ENCODE measurements at regions not wholly inside any gene's neighbourhood (a gene's known extent, or its start where the extent isn't known, plus 50 kb on each side); places are given as distances from the start of the nearest gene placed in this dataset.

DNA sequence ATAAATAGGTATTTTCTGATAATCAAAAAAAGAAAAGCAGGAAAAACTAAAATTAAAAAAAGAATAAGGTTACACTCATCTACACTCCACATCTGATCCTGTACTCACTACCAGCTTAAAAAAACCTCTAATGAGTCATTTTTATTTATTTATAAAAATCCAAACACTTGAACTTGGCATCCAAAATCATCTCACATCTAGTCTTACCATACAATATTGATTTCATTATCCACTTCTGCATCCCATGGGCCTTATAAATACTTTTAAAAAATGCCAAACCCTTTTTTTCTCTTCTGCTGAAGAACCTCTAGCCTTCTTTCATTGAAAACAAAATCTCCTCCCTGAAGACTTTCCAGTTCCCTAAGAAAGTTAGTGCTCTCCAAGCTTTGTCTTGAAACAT, 109.7 kb downstream of the TMTC3 start:
- no peak for DNase-seq

DNA sequence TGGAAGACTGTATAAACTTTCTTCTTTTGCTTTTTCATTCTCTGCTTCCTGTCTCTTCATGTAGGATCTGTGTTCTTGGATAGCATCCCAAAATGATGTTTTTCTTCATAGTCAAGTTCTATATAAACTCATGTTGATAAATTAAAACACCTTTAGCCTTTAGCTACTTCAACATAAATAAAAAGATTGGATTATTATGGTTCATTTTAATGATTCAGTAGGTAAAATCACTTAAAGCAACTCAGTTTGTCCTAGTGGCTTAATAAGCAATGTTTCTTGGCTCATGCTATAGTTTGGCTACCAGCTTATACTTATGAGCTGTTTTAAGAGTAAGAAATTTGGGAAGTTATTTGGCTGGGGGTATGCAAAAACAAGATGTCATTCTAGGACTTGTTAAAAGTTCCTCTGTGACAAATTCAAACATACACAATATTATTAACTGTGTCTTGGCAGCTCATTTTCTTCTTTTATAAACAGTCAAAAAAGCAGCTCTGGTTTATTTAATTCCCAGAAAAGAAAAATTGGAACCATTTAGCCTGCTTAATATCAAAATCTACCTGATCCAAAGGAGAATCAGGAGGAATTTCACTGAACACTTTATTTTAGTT, 111.4 kb downstream of the TMTC3 start:
- no peak for DNase-seq

DNA sequence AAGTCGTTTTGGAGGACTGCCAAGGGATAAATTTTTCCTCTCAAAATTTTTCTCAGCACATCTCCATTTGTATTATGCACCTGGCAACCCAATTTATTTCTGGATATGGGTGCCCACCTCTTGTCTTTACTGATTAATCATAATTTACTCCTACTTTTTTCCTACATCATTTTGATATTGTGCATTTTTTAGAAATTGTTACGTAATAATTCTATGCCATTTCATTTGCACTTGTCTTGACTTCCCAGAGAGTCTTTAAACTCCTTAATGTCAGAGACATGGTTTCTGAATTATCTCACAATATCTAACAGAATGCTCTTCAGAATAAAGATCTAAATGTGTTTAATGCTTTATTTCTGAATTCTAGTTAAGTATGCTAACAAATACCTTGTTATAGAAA, 113.1 kb downstream of the TMTC3 start:
- DNase-seq: no peak

DNA sequence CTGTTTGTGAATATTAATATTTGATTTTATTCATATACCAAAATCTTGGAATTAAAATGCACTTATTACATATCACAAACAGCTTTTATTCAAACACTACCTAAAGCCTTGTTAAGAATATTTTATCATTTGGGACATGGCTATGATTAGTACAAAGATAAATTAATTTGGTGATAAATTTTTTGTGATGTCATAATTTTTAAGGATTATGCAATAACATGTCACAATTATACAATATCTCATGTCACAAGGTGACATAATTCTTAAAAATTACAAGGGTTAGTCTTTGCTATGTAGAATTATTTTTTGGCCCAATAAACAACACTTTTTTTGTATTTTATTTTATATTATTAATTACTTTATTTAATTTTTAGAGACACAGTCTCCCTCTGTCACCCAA, 113.7 kb downstream of the TMTC3 start:
- DNase-seq: no peak

DNA sequence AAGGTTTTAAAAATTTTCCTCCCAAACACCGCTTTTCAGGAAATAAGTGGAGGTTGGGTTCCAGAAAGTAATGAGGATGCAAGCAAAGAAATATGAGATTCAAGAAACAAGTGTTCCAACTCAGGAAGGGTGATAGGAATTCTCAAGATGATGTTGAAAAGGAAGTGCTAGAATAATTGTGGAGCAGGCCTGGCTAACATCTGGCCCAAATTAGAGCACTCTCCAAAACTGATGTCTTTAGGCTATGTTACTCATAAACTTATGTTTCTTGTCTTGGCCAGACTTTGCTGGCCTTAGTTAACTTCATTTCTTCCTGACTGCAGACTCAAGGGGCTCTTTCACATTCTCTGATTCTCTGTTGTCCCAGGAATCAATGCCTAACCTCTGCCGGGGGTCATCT, 116.3 kb downstream of the TMTC3 start:
- no peak for DNase-seq

DNA sequence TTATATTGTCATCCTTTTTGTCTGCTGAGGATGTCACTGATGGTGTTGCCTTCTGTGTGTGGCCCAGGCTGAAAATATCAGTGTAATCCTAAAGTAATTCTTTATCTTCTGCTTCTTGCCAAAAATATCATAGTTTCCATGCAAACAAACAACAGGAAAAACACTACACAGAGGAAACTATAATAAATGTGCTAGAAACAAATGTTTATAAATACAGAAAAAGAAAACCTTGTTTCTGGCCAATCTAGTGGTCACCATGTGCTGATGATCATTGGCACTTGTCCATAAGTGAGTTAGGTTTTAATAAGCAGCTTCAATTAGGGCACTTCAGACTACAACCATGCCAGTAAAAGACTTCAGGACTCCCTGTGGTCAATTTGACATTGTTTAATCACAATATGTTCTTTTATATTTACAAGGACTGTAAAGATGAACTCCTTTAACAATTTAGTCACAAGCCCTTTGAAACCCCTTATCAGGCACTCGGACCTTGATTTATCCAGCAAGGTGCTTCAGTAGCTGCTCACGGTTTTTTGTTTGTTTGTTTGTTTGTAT, 124.8 kb downstream of the TMTC3 start:
- DNase-seq: no peak

DNA sequence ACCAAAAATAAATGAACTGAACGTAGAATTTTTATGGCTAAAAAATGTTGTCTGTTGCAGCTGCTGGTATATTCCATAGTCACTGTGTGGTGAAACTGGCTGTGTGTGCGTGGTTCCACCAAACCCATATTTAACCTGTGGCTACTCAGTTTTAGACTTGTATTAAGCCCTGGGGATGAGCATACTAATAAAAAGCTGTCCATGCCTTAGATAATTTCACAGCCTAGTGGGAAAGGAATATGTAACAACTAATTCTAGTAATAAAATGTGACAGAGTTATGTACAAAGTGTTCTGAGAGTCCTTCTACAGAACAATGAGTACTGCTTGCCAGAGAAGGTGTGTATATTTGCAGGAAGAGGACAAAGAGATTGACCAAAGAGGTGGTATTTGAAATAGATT, 125.5 kb downstream of the TMTC3 start:
- no peak for DNase-seq

DNA sequence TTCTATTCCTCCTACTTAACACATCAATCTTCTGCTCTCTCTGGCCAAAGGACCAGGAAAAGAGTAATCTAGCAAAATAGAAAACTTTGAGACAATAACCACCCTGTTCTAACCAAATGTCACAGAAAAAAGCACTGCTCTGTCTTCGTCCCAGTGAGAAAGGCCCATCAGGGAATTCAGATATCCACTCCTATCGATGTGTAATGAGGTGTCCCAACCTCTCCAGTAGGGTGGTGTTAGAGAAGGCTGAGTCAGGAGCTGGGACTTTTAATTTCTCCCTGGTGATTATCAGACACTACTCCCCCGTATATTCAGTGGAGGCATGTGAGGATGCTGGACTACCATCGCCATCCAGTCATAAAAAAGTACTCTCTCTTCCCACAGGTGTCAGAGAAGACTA, 130.3 kb downstream of the TMTC3 start:
- DNase-seq: no peak

DNA sequence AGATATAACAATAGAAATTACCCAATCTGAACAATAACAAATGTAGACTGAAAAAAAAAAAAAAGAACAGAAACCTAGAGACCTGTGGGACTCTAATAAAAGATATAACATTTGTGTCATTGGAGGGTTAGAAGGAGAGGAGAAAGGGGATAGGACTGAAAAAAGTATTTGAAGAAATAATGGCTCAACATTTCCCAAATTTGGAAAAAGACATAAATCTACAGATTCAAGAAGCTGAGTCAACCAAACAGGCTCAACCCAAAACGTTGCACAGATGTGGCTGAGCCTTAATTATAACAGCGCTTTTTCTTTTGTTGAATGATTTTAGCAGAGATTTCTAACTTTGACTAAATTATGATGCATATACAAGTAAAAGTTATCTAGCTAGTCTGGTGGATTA, 131.3 kb downstream of the TMTC3 start:
- no peak for DNase-seq

DNA sequence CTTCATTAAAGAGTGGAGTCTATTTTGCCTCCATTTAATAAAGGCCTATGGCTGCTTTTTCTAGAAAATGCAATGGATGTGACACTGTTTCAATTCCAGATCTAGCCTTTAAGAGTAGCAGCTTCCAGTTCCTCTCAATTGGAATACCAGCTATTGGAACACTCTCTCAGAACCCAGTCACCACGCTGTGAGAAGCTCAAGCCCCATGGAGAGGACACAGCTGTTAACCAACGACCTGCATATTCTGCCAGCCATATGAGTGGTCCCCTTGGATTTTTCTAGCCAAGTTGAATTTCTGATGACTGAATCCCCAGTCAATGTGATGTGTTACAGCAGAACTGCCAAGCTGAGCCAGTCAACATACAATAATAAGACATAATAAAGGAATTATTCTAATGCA, 131.8 kb downstream of the TMTC3 start:
- no peak for DNase-seq

DNA sequence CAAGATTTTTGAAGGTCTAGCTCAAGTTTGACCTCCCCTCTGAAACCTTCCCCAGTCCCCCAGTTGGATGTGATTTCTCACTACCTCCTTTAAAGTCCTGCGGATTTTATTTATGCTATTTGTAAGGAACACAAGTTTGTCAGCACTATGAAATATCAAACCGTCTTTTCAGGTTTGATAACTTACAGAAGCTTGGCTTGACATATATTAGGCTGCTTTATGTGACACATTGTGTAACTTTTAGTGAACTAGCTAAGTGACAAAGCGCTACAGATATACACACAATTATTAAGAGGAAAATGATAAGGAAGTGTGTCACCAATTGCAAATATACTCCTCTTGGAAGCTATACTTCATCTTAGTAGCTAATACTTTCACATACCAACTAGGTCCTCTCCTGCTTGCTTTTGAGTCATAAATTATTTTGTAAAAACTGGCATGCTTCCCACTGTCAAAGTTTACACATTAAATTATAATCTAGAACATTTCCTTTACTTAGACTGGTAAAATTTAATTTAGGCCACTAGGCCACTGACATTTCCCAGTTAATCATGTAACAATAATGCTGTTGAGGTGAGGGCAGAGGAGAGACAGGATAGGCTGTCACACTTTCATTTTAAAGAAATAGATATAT, 149.5 kb downstream of the TMTC3 start:
- no peak for DNase-seq

DNA sequence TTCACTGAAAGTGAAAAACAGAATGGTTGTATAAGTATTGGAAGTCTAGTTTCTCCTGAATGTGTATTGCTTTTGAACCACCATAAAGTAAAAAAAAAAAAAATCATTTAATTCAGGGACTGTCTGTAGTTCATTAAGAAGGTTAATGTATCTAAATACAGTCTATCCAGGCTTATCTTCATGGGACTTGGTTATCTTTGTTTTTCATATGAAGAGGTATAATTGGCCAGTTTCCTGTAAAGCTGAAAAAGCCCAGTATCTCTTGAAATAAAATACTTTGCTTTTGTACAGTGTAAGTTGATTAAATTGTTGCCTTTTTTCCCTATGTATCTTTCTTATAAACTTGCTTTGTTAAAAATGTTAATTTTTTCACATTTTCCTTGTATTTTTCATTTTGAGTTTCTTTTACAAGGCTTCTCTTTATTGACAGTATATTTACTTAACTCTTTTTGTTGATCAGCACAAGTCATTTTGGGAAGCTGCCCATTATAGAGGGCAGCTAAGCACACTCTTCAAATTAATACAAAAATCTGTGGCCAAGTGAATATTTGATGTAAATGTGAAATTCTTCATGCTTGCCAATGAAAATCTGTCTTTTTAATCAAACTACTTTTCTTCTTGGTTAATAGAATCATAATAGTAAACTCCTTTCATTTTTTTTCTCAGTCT, 156.0 kb downstream of the TMTC3 start:
- no peak for DNase-seq

DNA sequence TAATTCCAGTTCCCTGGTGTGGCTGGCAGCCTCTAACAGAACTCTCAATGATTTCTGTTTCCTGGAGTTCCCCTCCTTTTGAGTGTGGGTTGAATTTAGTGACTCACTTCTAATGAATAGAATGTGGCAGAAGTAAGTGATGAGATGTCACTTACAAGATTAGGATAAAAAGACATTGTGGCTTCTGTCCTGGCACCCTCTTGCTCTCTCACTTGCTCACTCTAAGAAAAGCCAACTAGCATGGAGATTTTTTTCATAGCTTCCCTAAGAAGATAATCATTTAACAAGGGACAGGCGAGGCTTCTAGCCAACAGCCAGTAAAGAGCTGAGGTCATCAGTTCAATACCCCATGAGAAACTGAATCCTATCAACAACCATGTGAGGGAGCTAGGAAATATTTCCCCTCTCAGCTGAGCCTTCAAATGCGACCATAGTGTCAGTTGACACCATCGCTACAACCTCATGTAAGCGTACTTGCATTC, 156.7 kb downstream of the TMTC3 start:
- no peak for DNase-seq

DNA sequence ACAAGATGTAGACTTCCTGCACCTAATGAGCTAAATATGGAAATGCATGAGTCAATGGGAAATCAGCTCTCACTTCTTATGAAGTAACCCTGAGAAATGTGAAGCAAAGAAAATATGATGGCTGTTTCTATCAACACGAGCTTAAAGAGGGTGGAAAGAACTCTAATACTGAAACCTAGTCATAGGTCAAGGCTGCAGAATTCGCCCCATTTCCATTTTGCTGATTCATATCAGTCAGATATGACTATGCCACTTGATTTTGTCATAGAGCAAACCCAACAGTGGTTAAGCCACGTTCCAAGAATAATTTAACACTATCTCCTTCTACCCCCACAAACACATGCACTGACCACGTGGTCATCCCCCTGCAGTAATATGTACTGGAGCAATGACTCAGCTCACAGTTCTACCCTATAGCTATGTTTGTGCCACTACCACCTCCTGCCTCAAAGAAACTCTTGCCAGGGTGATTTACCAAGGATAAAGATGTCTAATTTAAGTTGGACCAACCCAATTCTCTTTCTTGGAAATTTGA, 157.5 kb downstream of the TMTC3 start:
- no peak for DNase-seq

DNA sequence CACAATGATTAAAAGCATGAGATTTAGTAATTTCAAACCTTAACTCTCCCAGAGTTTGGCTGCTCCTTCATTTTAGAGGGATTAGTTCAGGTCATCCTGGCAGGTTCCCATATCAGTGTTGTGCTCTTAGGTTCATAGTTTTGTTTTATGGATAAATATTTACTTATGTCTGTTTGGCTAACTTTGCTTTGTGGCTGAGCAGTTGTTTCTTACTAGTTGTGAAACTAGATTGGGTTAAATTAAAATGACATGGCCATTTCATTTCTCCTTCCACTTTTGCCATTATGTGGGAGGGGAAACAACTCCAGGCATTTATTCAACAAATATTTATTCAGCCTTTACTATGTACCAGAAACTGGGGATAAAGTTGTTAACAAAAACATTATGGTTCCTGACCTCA, 158.8 kb downstream of the TMTC3 start:
- no peak for DNase-seq

DNA sequence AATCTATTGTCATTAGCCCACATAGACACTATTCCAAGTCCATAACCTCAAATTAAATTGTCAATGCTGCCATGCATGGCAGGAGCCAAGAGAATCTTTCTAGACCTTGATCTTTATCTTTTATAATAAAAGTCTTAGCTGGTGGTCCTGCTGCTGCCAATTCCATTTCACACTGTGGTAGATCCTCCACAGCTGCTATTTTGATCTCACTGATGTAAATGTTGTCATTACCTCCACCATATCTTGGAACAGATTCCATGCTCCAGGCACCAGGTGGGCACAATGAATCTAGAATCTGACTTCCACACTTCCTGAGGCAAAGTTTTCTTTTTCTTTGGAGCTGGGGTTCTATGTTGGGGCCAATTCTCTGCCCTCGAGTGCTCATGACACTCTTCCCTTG, 161.2 kb downstream of the TMTC3 start:
- no peak for DNase-seq

DNA sequence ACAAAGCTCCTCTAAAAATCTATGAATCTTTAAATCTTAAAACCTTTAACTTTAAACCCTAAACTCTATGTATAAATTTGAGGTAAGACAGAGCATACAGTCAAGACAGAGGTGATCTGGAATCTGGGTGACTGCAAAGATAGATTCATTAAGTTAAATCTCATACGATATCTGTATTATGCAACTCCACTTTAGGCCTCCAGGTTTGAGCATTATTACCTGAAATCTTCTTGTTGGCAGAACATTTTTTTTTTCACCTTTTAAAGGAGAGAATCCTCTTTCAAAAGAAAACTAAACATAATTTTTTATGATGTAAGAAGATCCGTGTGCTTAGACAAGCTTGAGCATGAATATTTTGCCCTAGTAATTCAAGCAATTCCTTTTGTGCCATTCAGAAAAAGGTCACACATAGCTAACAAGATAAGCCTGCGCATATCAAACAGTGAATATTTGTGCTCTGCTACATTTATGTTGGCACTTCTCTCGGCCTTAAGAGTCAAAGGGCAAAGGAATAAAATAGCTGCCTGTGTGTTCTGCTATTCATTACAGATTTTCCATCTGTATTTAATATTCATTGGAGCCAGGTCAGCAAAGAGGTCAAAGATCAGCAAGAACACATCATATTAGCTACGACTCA, 163.3 kb downstream of the TMTC3 start:
- no peak for DNase-seq

DNA sequence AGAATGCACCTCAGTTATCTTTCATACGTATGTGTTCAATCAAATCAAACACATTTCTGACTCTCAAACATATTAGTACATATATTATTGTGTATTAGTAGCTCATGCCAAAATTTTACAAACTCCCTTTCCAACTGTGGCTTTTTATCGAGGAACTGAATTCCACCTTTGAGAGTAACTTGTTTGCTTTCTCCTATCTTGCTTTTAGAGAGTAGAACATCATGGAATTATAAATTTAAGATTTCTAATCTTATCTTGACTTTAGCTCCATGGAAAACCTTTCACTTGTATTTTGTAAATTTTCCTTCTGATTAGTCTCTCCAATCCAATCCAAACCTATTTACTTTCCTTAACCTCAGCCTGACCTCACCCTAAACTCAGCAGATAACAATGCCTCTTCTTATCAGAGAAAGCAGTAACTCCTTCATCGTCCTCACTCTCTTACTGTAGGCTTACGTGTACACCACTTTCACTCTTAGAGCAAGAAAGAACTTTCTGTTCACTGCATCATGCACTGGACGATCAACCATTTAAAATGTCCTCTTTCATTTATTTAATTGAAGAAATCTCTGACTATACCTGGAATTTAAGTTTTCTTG, 164.5 kb downstream of the TMTC3 start:
- DNase-seq: no peak

DNA sequence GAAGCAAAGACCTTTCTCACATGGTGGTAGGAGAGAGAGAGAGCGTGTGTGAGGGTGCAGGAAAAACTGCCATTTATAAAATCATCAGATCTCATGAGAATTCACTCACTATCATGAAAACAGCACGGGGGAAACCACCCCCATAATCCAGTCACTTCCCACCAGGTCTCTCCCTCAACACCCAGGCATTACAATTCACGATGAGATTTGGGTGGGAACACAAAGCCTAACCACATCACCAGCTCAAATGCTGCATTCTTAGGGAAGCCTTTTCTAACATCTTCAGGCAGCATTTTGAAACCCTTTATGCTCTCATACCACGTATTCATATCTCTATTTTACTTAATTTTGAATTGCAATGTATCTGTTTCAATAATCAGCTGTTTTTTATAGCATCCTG, 165.9 kb downstream of the TMTC3 start:
- no peak for DNase-seq

DNA sequence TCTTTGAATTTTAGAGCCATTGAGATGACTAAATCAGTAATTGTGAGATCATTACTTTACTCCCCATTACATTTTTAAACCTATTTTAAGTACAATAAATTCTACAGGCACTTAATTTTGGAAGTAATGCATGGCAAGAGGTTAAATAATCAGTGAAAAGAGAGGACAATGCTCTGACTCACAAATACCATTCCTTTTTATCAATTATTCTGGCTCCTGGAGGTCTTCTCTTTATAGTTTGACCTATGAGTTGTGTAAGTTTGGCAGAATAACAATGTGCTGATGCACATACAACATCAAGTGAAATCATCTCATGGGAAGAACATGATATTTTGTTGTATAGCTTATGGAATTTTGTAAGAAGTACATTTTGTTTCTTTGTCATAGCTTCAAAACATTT, 166.7 kb downstream of the TMTC3 start:
- no peak for DNase-seq

DNA sequence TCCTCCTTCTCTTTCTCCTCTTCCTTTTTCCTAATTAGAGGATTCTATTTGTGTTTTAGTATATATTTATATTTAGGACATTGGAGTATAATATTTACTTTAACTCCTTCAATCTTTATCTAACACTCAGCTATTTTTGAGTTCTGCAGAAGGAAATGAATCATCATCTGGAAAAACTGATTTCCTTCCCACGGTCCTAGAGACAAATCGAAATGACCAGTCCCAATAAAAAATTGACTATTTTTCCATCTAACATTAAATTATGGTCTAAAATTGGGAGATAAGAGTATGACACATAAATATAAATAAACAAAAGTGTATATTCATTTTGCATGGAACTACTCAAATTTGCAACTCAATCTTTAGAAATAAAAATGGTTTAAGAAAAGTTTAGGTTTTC, 167.4 kb downstream of the TMTC3 start:
- no peak for DNase-seq

DNA sequence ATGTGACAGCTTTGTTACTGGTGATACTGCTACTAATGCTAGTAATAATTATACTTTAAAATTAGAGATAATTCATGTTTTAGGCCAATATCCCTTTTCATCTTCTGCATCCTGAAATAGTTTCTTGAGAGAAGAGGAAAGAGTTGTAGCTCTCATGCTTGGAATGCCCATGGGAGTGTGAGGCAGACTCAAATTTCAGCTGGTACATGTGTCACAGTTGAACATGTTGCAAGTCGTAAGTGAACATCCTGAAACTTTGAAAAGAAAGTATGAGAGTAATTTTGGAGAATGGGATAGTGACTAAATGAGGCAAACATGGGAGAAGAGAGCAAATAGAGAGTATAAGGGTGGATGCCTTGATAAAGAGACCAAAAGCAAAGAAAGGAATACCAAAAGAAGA, 168.0 kb downstream of the TMTC3 start:
- DNase-seq: no peak

DNA sequence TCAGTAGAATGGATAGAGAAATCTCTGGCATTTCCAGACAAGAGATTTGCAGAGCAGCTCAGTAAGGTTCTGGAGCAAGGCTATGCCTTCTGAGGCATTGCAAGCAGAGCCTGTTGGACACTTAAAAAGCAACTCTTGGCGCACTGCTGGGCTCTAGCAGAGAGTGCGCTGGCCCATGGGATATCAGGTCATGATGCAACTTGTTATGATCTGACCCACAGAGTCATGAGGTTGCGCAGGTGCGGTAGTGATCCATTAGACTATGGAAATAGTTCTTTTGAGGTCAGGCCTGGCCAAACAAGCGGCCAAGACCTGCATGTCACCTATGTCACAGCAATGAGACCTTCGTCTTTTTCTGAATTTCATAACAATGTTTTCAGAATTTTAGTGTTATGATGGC, 168.6 kb downstream of the TMTC3 start:
- no peak for DNase-seq

Measured in NCI-H524 (cell line).